Esophagus squamous epithelium (tissue), 5 donors: ENCODE measurements at regions not wholly inside any gene's neighbourhood (a gene's known extent, or its start where the extent isn't known, plus 50 kb on each side); places are given as distances from the start of the nearest gene placed in this dataset.

ENCODE experiments used
- DNase-seq: peaks from one replicate; lab custom pipeline; 2025; lab: John Stamatoyannopoulos, UW
- H3K27ac ChIP-seq, 4 donors: fragments of 200-600 bp; sonication (generic); one replicate each; pipeline ENCODE4 v1.5.1; 2016 to 2019; ENCODE audit warnings: mild to moderate bottlenecking in 1 of 4
- H3K27me3 ChIP-seq, 4 donors: fragments of 200-600 bp; sonication (generic); 1 replicate in 3 of 4; 2 replicates in 1 of 4; pipeline versions ENCODE4 v1.5.1 to v1.6.0; 2017 to 2021; ENCODE audit warnings: antibody characterized with exemption in 1 of 4
- H3K36me3 ChIP-seq, 3 donors: fragments of 200-600 bp; sonication (generic); one replicate each; pipeline ENCODE4 v1.5.1; 2016 to 2019
- H3K4me1 ChIP-seq, 3 donors: fragments of 200-600 bp; sonication (generic); one replicate each; pipeline ENCODE4 v1.5.1; 2017 to 2019
- H3K4me3 ChIP-seq, 4 donors: fragments of 200-600 bp; sonication (generic); 1 replicate in 3 of 4; 2 replicates in 1 of 4; pipeline ENCODE4 v1.5.1; 2016 to 2019; ENCODE audit warnings: mild to moderate bottlenecking in 2 of 4, moderate library complexity in 1 of 4
- H3K9me3 ChIP-seq, 3 donors: fragments of 200-600 bp; sonication (generic); one replicate each; pipeline ENCODE4 v1.5.1; 2016 to 2019
- POLR2A ChIP-seq, 4 donors: fragments of 450-650 bp; IDR thresholded peaks; one replicate each; pipeline ENCODE4 v1.6.1; 2017; ENCODE audit warnings: antibody characterized with exemption in 4 of 4, mild to moderate bottlenecking in 4 of 4, moderate library complexity in 3 of 4
- WGBS, 2 donors: methylation state at CpG; one replicate each; pipeline ENCODE4 v1.1.5; 2018; 5-methylcytosine and 5-hydroxymethylcytosine counted together
- intact Hi-C: fragments of 100-400 bp; cut with DNase I; formaldehyde crosslinking; loops from one replicate; pipeline ENCODE4 v1.15.0; 2022
- small RNA-seq, 4 donors: library from RNA; depleted of rRNA; stranded (forward); fragments of <200 nt; gene quantifications; one replicate each; pipeline ENCODE3, GENCODE V24; 2016
- TF ChIP-seq, protein P1 (sequence below), 6 experiments: fragments of 450-650 bp in 4 of 6; fragments of 200-600 bp in 2 of 6; sonication (generic) in 2 of 6; IDR thresholded peaks; one replicate each; pipeline ENCODE4 v1.5.1; 2016 to 2019; ENCODE audit warnings: antibody characterized with exemption in 6 of 6, mild to moderate bottlenecking in 4 of 6, moderate library complexity in 4 of 6
- donor health status: DM: yes; HTN: yes; CAD: no.

DNA sequence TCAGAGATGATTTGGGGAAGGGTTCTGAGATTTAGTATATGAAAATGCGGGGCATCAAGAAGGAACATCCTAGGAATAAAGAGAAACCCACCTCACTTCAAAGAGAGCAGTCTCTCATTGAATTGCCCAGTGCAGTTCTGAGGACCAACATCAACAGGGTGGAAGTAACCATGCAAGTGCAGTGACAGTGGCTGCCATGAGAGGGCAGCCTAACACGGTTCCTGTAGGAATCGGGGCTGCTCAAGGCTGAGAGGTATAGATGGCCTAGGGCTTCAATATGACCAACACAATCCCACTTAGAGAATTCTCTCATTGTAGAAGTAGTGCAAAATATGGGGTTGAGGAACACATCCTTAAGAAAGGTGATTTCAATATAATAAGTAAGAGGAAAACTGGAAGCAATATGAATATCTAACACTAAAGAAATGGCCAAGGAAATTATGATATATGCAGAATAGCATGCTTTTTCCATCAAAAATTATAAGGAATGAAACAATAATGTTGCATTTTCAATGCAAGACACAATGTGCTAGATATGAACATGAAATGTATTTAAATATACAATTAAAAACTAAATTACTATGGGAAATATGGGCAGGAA is 51.1 kb upstream of the ARRDC4 start:
- WGBS, 2 donors, result 0% methylated on average over 3 of the region's 3 CpGs
- Histone ChIP-seq H3K4me3 (no peak overlapping the region), H3K4me1 (peaks cover 0 to 2% (median 1%) of the 10 kb centered on the region in 3 donors), H3K27me3 (peaks cover 0 to 34% (median 0%) of the 10 kb centered on the region in 4 donors), H3K27ac (no peak overlapping the region), H3K9me3 (no peaks in the 10 kb centered on the region), H3K36me3 (no peaks in the 10 kb centered on the region)
- DNase-seq, result peak; percentile 2
- intact Hi-C loops, result loop anchor here (5.0 kb wide), 2 partner anchors 178 to 268 kb away; no protein-coding TSS in a partner anchor
- no peak for TF ChIP-seq POLR2A (IDR thresholded peaks at IDR 0.05)
- TF ChIP-seq, protein P1, sequence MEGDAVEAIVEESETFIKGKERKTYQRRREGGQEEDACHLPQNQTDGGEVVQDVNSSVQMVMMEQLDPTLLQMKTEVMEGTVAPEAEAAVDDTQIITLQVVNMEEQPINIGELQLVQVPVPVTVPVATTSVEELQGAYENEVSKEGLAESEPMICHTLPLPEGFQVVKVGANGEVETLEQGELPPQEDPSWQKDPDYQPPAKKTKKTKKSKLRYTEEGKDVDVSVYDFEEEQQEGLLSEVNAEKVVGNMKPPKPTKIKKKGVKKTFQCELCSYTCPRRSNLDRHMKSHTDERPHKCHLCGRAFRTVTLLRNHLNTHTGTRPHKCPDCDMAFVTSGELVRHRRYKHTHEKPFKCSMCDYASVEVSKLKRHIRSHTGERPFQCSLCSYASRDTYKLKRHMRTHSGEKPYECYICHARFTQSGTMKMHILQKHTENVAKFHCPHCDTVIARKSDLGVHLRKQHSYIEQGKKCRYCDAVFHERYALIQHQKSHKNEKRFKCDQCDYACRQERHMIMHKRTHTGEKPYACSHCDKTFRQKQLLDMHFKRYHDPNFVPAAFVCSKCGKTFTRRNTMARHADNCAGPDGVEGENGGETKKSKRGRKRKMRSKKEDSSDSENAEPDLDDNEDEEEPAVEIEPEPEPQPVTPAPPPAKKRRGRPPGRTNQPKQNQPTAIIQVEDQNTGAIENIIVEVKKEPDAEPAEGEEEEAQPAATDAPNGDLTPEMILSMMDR (IDR thresholded peaks at IDR 0.05), result peak; percentile 54 to 92 (median 84)

Small RNAs in the stretch of these regions (small RNA-seq; reads per million reads assigned to genes)
- 0 reads per million in 4 donors for gene AC110588.1
- 0 reads per million in 4 donors for gene RF00017
- gene RNA5SP401, result 0 to 0.14 (median 0) reads per million in 4 donors
